COLO829 (cell line): ENCODE measurements at regions not wholly inside any gene's neighbourhood (a gene's known extent, or its start where the extent isn't known, plus 50 kb on each side); places are given as distances from the start of the nearest gene placed in this dataset.

ENCODE experiments used
- DNase-seq: peaks from one replicate; pipeline ENCODE4 v3.0.0; 2012; ENCODE audit warnings: low spot score

DNA sequence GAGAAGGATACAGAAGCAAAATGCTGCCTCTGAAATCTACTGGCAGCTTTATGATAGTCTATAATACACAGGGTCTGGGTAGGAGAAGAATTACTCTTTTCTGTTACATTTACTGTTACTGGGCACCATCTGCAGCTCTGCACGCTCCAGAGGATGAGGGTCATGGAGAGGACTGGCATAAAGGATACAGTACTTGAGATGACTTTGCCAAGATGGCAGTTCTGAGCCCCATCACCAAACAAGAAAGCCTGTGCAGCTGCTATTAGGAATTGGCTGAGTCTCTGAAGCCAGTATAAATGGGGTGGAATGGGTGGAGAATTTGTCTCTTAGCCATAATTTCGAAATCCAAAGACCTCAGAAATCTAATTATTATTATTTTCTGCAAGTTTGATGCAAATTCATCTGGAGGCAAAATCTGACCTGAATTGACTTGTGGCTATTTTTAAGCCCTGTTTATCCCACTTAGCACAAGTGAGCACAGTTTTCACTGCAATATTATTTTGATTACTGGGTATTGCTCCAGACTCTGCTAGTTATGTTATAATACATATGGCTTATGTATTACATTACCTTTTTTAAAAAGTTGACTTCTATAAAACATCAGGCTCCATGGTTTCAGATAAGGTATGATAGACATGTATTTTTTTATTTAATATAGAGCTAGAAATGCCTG, 579.5 kb downstream of the MBD2 start:
- DNase-seq = no peak

DNA sequence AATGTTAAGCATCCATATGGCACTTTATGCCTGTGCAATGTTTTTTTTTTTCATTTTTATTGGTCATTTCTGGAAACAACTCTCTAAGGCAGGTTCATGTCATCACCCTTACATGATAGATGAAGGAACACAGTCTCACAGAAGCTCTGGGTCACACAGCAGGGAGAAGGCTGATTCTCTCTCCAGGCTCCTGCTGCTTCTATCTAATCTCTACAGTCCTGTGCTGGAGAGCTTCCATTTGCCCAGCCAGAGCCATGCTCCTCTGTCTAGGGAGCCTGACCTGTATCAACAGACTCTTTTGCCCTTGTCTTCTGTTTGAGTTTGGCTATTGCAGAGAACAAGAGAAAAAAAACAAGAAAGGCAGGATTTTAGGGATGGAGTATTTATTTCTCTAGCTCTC, 584.8 kb downstream of the MBD2 start:
- no peak for DNase-seq

GRCh38 chr18:53629337-53629736, 595.1 kb downstream of the MBD2 start:
- DNase-seq = no peak

GRCh38 chr18:53625997-53626599, 598.4 kb downstream of the MBD2 start:
- no peak for DNase-seq

GRCh38 chr18:53610957-53611356, 613.5 kb downstream of the MBD2 start:
- no peak for DNase-seq

GRCh38 chr18:53606792-53607191, 617.7 kb downstream of the MBD2 start:
- no peak for DNase-seq

- no peak for DNase-seq
These were observed 619.3 kb downstream of the MBD2 start for GRCh38 chr18:53605198-53605597.

GRCh38 chr18:53603276-53603675, 621.2 kb downstream of the MBD2 start:
- no peak for DNase-seq

DNA sequence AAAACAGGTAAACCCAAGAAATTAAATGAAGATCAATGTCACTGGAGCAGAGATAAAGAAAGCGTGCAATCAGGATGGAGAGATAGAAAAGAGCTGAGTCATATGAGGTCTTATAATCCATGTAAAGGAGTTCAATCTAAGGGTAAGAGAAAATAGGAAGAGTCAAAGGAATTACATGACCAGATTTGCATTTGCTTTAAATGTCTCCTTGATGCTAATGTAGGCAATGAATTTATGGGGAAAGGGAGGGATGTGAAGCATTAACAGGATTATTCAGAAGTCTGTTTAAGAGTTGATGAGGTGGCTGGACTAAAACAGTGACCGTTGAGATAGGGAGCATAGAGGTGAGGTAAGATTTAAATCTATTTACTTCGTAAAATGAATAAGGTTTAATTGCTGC, 623.1 kb downstream of the MBD2 start:
- no peak for DNase-seq

GRCh38 chr18:53586923-53587322, 637.5 kb downstream of the MBD2 start:
- DNase-seq = no peak
